SU-DHL-6 (cell line): ENCODE measurements at regions not wholly inside any gene's neighbourhood (a gene's known extent, or its start where the extent isn't known, plus 50 kb on each side); places are given as distances from the start of the nearest gene placed in this dataset.

Experiments
- H2AFZ ChIP-seq: fragments of 200-600 bp; sonication (generic); 2 replicates; pipeline ENCODE4 v1.6.1; 2014; ENCODE audit warnings: low read depth, mild to moderate bottlenecking, moderate library complexity, mixed read lengths, antibody characterized with exemption, low read length; ENCODE audit not compliant: severe bottlenecking
- H3F3A ChIP-seq: fragments of 200-600 bp; shearing (Covaris generic); 2 replicates; pipeline ENCODE4 v1.6.0; 2016; ENCODE audit warnings: antibody characterized with exemption, mild to moderate bottlenecking; ENCODE audit not compliant: insufficient read depth
- H3K27ac ChIP-seq: fragments of 200-600 bp; sonication (generic); 2 replicates; pipeline ENCODE4 v1.5.1; 2016; ENCODE audit warnings: low read depth, mild to moderate bottlenecking, low read length, moderate library complexity, mixed read lengths
- H3K27me3 ChIP-seq: fragments of 200-600 bp; sonication (generic), shearing (Covaris generic); 2 replicates; pipeline ENCODE4 v1.6.0; 2014; ENCODE audit warnings: mild to moderate bottlenecking, low read length
- H3K36me3 ChIP-seq: fragments of 200-600 bp; sonication (generic); 2 replicates; pipeline ENCODE4 v1.6.1; 2014; ENCODE audit warnings: mild to moderate bottlenecking, low read length, mixed read lengths
- H3K4me2 ChIP-seq: fragments of 300-600, 200-600 bp; shearing (Covaris generic), sonication (generic); 2 replicates; pipeline ENCODE4 v1.6.0; 2014; ENCODE audit warnings: low read length, low read depth, mild to moderate bottlenecking; ENCODE audit not compliant: poor library complexity, severe bottlenecking
- H3K4me3 ChIP-seq: fragments of 200-600 bp; sonication (generic); 2 replicates; pipeline ENCODE4 v1.5.1; 2014; ENCODE audit warnings: antibody characterized with exemption, low read length, mild to moderate bottlenecking, mixed read lengths; ENCODE audit not compliant: insufficient read depth, poor library complexity, severe bottlenecking
- H3K79me2 ChIP-seq: fragments of 200-600 bp; sonication (generic); 2 replicates; pipeline ENCODE4 v1.6.1; 2014; ENCODE audit warnings: mild to moderate bottlenecking, low read length, moderate library complexity; ENCODE audit not compliant: insufficient read depth
- H3K9ac ChIP-seq: fragments of 200-600 bp; sonication (generic); 2 replicates; pipeline ENCODE4 v1.7.0; 2014; ENCODE audit warnings: mild to moderate bottlenecking, low read length
- H3K9me2 ChIP-seq: fragments of 200-600 bp; sonication (generic); replicated peaks from 2 replicates; pipeline ENCODE4 v1.6.1; 2014; ENCODE audit warnings: low read length; ENCODE audit not compliant: insufficient read depth
- H3K9me3 ChIP-seq: fragments of 200-600 bp; sonication (generic); 2 replicates; pipeline ENCODE4 v1.6.1; 2014; ENCODE audit warnings: low read length, mixed read lengths; ENCODE audit not compliant: insufficient read depth
- H4K20me1 ChIP-seq: fragments of 200-600 bp; sonication (generic); 2 replicates; pipeline ENCODE4 v1.6.1; 2014; ENCODE audit warnings: low read depth, mild to moderate bottlenecking, antibody characterized with exemption, low read length, moderate library complexity, mixed read lengths
- EZH2phosphoT487 ChIP-seq: fragments of 200-600 bp; sonication (generic), shearing (Covaris generic); conservative IDR thresholded peaks from 2 replicates; pipeline ENCODE4 v1.6.1; 2018; ENCODE audit warnings: mild to moderate bottlenecking, antibody characterized with exemption, low read length, moderate library complexity, mixed read lengths
- TF ChIP-seq, protein P1 (sequence below): fragments of 200-600 bp; sonication (generic); IDR thresholded peaks from one replicate; pipeline ENCODE4 v1.5.1; 2017; ENCODE audit warnings: antibody characterized with exemption, mild to moderate bottlenecking, low read length, moderate library complexity; ENCODE audit not compliant: insufficient read depth, poor library complexity, severe bottlenecking

DNA sequence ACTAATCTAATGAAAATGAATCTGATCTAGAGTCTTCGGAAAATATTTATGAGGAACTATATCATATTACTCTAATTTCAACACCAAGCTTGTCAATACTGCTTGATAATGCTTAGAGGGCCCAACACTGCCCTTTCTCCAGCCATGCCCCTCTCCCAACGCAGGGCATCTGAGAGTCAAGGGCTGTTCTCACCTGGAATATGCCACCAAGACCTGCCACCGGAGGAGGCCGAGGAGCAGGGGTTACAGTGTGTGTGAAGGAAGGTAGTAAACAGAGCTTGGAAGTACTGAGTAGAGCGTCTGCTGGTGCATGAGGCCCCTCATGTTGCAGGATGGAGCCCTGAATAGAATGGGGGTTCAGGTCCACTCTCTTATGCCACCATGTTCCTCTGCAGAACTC is 301.3 kb upstream of the MPDZ start:
- Histone ChIP-seq H3K9ac (no peak overlapping the region), H2AFZ (no peak overlapping the region), H3K27me3 (no peaks in the 10 kb centered on the region), H3K9me3 (no peaks in the 10 kb centered on the region), H3K4me2 (no peak overlapping the region), H4K20me1 (no peaks in the 10 kb centered on the region), H3K4me3 (no peak overlapping the region), H3F3A (no peaks in the 10 kb centered on the region), H3K27ac (no peak overlapping the region), H3K79me2 (no peaks in the 10 kb centered on the region), H3K36me3 (no peaks in the 10 kb centered on the region), H3K9me2 (no peaks in the 10 kb centered on the region)
- TF ChIP-seq, protein P1, sequence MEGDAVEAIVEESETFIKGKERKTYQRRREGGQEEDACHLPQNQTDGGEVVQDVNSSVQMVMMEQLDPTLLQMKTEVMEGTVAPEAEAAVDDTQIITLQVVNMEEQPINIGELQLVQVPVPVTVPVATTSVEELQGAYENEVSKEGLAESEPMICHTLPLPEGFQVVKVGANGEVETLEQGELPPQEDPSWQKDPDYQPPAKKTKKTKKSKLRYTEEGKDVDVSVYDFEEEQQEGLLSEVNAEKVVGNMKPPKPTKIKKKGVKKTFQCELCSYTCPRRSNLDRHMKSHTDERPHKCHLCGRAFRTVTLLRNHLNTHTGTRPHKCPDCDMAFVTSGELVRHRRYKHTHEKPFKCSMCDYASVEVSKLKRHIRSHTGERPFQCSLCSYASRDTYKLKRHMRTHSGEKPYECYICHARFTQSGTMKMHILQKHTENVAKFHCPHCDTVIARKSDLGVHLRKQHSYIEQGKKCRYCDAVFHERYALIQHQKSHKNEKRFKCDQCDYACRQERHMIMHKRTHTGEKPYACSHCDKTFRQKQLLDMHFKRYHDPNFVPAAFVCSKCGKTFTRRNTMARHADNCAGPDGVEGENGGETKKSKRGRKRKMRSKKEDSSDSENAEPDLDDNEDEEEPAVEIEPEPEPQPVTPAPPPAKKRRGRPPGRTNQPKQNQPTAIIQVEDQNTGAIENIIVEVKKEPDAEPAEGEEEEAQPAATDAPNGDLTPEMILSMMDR: no peak
- no peak for TF ChIP-seq EZH2phosphoT487

GRCh38 chr9:13580131-13580530 is 300.6 kb upstream of the MPDZ start:
- Histone ChIP-seq H3K4me2 (no peak overlapping the region), H3K9me2 (no peaks in the 10 kb centered on the region), H4K20me1 (no peaks in the 10 kb centered on the region), H3K4me3 (no peak overlapping the region), H3K27me3 (no peaks in the 10 kb centered on the region), H3K27ac (no peak overlapping the region), H3K9ac (no peak overlapping the region), H3K36me3 (no peaks in the 10 kb centered on the region), H3F3A (no peaks in the 10 kb centered on the region), H2AFZ (no peak overlapping the region), H3K79me2 (no peaks in the 10 kb centered on the region), H3K9me3 (no peaks in the 10 kb centered on the region)
- TF ChIP-seq EZH2phosphoT487: no peak
- TF ChIP-seq, protein P1: no peak

- Histone ChIP-seq H3K9ac (no peak overlapping the region), H3K4me3 (no peak overlapping the region), H3K36me3 (no peaks in the 10 kb centered on the region), H2AFZ (no peak overlapping the region), H3K27ac (no peak overlapping the region), H3K79me2 (no peaks in the 10 kb centered on the region), H3F3A (no peaks in the 10 kb centered on the region), H3K27me3 (no peaks in the 10 kb centered on the region), H3K4me2 (no peak overlapping the region), H3K9me3 (no peaks in the 10 kb centered on the region), H4K20me1 (no peaks in the 10 kb centered on the region), H3K9me2 (no peaks in the 10 kb centered on the region)
- TF ChIP-seq EZH2phosphoT487: no peak
- TF ChIP-seq, protein P1: no peak
These were observed 296.6 kb upstream of the MPDZ start for GRCh38 chr9:13576101-13576500.

- no peaks in the 10 kb centered on the region for H3F3A ChIP-seq
- H3K9me3 ChIP-seq: no peaks in the 10 kb centered on the region
- H3K27me3 ChIP-seq: no peaks in the 10 kb centered on the region
- H3K9ac ChIP-seq: no peak overlapping the region
- no peaks in the 10 kb centered on the region for H4K20me1 ChIP-seq
- no peak for TF ChIP-seq EZH2phosphoT487
- TF ChIP-seq, protein P1: no peak
- H3K4me3 ChIP-seq: no peak overlapping the region
- no peaks in the 10 kb centered on the region for H3K9me2 ChIP-seq
- H3K79me2 ChIP-seq: no peaks in the 10 kb centered on the region
- H3K4me2 ChIP-seq: no peak overlapping the region
- H3K36me3 ChIP-seq: no peaks in the 10 kb centered on the region
- H2AFZ ChIP-seq: no peak overlapping the region
- no peak overlapping the region for H3K27ac ChIP-seq
These were observed 296.1 kb upstream of the MPDZ start for GRCh38 chr9:13575558-13575957.
